Panc1 (cell line): ENCODE measurements at regions not wholly inside any gene's neighbourhood (a gene's known extent, or its start where the extent isn't known, plus 50 kb on each side); places are given as distances from the start of the nearest gene placed in this dataset.

Source experiments
- ATAC-seq: fragments of 200-7000 bp; cut with Tn5 transposase; 2 replicates; pipeline ENCODE4 v1.9.1; 2020; ENCODE audit warnings: mild to moderate bottlenecking, moderate library complexity
- BruUV-seq: library from RNA; stranded (reverse); fragments of 400-500 nt; replicated peaks from 2 replicates; lab custom pipeline; 2021; lab: Mats Ljungman, UMichigan
- CTCF ChIA-PET: fragments of 300-600 bp; sonication (Branson Sonifier 250); formaldehyde crosslinking; loops from one replicate; lab custom pipeline; 2022; ENCODE audit warnings: antibody characterized with exemption; lab: Charles Lee
- POLR2A ChIA-PET: fragments of 300-600 bp; sonication (Branson Sonifier 250); formaldehyde crosslinking; loops from one replicate; lab custom pipeline; 2022; ENCODE audit warnings: antibody characterized with exemption; lab: Charles Lee
- DNase-seq: peaks from one replicate; pipeline ENCODE4 v3.0.0-alpha.2; 2010; ENCODE audit warnings: low read depth, low spot score
- H3K27ac ChIP-seq: 2 replicates; pipeline ENCODE4 v1.5.1; 2011; ENCODE audit warnings: mild to moderate bottlenecking, low read length, inconsistent platforms
- H3K27me3 ChIP-seq: fragments of 200-500 bp; sonication (Bioruptor generic); 2 replicates; pipeline ENCODE4 v1.6.0; 2014; ENCODE audit warnings: low read length, inconsistent platforms; ENCODE audit not compliant: control insufficient read depth, insufficient read depth
- H3K36me3 ChIP-seq: fragments of 200-500 bp; sonication (Bioruptor generic); 2 replicates; pipeline ENCODE4 v1.5.1; 2014; ENCODE audit warnings: inconsistent platforms, mild to moderate bottlenecking, low read length, moderate library complexity; ENCODE audit not compliant: control insufficient read depth, insufficient read depth
- H3K4me1 ChIP-seq: 2 replicates; pipeline ENCODE4 v1.5.1; 2011; ENCODE audit warnings: inconsistent platforms, mild to moderate bottlenecking, low read length, moderate library complexity; ENCODE audit not compliant: control insufficient read depth, insufficient read depth
- H3K4me3 ChIP-seq, 2 experiments: 2 replicates each; pipeline ENCODE4 v1.5.1; 2011 to 2012; ENCODE audit warnings: low read depth in 2 of 2, low read length in 2 of 2, mild to moderate bottlenecking in 2 of 2, inconsistent platforms in 1 of 2, moderate library complexity in 1 of 2
- H3K9me3 ChIP-seq: fragments of 200-500 bp; sonication (Bioruptor generic); 2 replicates; pipeline ENCODE4 v1.5.1; 2014; ENCODE audit warnings: low read depth, mild to moderate bottlenecking, inconsistent platforms, low read length, moderate library complexity; ENCODE audit not compliant: control insufficient read depth, insufficient read depth
- POLR2AphosphoS5 ChIP-seq: IDR thresholded peaks from 2 replicates; pipeline ENCODE4 v1.6.1; 2012; ENCODE audit warnings: mild to moderate bottlenecking, low read depth, low read length, moderate library complexity
- SIN3A ChIP-seq: IDR thresholded peaks from 2 replicates; pipeline ENCODE4 v1.6.1; 2012; ENCODE audit warnings: low read depth, mild to moderate bottlenecking, low read length, moderate library complexity, borderline replicate concordance; ENCODE audit not compliant: insufficient read depth
- TCF7L2 ChIP-seq: IDR thresholded peaks from 2 replicates; pipeline ENCODE4 v1.6.1; 2011; ENCODE audit warnings: mild to moderate bottlenecking, low read depth, low read length, inconsistent platforms
- in situ Hi-C: cut with HindIII; loops from 2 replicates; pipeline ENCODE4 v1.10.0; 2016; ENCODE audit warnings: low sequenced_read_pairs, low pct_unique_long_range_greater_than_20kb
- intact Hi-C: fragments of 100-400 bp; cut with micrococcal nuclease; formaldehyde crosslinking; loops from one replicate; pipeline ENCODE4 v1.10.0; 2022; ENCODE audit not compliant: unreplicated experiment
- TF ChIP-seq, protein P1 (sequence below), 2 experiments: IDR thresholded peaks; 2 replicates each; pipeline ENCODE4 v1.6.1; 2011 to 2012; ENCODE audit warnings: low read depth in 2 of 2, control low read depth in 1 of 2, low read length in 1 of 2, mild to moderate bottlenecking in 1 of 2, moderate library complexity in 1 of 2; ENCODE audit not compliant: insufficient read depth in 1 of 2
- TF ChIP-seq, protein P2 (sequence below): fragments of 450-650 bp; IDR thresholded peaks from 2 replicates; pipeline ENCODE4 v1.5.1; 2017; ENCODE audit warnings: mild to moderate bottlenecking

DNA sequence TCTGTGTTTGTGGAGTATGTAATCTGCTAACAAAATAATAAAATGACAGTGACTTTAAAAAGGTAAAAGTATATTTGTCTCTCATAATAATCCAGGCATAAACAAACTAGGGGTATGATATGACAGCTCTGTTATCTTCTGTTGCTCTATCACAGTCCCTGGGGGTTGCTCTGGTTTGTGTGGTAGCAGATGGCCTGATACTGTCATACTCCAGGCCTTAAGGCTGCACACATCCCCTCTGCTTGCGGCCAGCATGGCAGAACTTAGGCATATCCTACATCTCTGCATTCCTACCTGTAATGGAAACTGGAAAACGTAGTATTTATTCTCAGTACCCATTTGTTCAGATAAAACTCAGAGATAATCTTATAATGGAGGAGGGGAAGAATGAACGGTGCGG lies 117.9 kb upstream of the HAND2 start:
- ChIA-PET CTCF (no interaction called here), POLR2A (no interaction called here)
- TF ChIP-seq, protein P1, sequence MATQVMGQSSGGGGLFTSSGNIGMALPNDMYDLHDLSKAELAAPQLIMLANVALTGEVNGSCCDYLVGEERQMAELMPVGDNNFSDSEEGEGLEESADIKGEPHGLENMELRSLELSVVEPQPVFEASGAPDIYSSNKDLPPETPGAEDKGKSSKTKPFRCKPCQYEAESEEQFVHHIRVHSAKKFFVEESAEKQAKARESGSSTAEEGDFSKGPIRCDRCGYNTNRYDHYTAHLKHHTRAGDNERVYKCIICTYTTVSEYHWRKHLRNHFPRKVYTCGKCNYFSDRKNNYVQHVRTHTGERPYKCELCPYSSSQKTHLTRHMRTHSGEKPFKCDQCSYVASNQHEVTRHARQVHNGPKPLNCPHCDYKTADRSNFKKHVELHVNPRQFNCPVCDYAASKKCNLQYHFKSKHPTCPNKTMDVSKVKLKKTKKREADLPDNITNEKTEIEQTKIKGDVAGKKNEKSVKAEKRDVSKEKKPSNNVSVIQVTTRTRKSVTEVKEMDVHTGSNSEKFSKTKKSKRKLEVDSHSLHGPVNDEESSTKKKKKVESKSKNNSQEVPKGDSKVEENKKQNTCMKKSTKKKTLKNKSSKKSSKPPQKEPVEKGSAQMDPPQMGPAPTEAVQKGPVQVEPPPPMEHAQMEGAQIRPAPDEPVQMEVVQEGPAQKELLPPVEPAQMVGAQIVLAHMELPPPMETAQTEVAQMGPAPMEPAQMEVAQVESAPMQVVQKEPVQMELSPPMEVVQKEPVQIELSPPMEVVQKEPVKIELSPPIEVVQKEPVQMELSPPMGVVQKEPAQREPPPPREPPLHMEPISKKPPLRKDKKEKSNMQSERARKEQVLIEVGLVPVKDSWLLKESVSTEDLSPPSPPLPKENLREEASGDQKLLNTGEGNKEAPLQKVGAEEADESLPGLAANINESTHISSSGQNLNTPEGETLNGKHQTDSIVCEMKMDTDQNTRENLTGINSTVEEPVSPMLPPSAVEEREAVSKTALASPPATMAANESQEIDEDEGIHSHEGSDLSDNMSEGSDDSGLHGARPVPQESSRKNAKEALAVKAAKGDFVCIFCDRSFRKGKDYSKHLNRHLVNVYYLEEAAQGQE (IDR thresholded peaks at IDR 0.05; ENCODE audit: insufficient read depth in 1 of 2, low read depth in 2 of 2, low read length in 1 of 2): no peak
- TF ChIP-seq TCF7L2 (no peak), POLR2AphosphoS5 (no peak), SIN3A (no peak)
- TF ChIP-seq, protein P2, sequence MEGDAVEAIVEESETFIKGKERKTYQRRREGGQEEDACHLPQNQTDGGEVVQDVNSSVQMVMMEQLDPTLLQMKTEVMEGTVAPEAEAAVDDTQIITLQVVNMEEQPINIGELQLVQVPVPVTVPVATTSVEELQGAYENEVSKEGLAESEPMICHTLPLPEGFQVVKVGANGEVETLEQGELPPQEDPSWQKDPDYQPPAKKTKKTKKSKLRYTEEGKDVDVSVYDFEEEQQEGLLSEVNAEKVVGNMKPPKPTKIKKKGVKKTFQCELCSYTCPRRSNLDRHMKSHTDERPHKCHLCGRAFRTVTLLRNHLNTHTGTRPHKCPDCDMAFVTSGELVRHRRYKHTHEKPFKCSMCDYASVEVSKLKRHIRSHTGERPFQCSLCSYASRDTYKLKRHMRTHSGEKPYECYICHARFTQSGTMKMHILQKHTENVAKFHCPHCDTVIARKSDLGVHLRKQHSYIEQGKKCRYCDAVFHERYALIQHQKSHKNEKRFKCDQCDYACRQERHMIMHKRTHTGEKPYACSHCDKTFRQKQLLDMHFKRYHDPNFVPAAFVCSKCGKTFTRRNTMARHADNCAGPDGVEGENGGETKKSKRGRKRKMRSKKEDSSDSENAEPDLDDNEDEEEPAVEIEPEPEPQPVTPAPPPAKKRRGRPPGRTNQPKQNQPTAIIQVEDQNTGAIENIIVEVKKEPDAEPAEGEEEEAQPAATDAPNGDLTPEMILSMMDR: no peak
- BruUV-seq: no TSS peak
- Histone ChIP-seq H3K4me3 (no peak overlapping the region), H3K36me3 (no peaks in the 10 kb centered on the region), H3K4me1 (no peaks in the 10 kb centered on the region), H3K9me3 (no peaks in the 10 kb centered on the region), H3K27ac (no peak overlapping the region), H3K27me3 (no peaks in the 10 kb centered on the region)
- in situ Hi-C loops (no loop called here), intact Hi-C loops (no loop called here)
- ATAC-seq (no peak), DNase-seq (no peak)

DNA sequence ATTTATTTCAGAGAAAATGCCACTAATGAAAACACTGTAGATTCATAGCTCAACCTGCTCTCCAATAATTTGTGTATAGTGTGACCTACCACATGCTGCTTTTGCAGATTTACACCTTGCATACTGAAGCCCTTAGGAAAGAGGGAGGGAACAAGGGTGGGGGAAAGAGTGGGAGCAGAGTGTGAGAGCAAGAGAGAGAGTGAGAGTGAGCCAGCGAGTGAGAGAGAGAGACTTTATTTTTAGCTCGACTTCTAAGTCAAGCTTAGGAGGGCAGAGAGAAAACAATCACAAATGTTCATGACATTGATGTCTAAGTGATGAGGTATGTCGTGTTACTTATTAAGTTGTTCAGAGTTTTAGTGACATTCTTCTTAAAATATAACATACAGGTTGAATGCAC lies 112.5 kb upstream of the HAND2 start:
- ChIA-PET CTCF (no interaction called here), POLR2A (no interaction called here)
- ATAC-seq: no peak
- Histone ChIP-seq H3K27me3 (no peaks in the 10 kb centered on the region), H3K9me3 (no peaks in the 10 kb centered on the region), H3K4me1 (no peaks in the 10 kb centered on the region), H3K4me3 (no peak overlapping the region), H3K27ac (no peak overlapping the region), H3K36me3 (no peaks in the 10 kb centered on the region)
- in situ Hi-C loops (no loop called here), intact Hi-C loops (no loop called here)
- no TSS peak for BruUV-seq
- no peak for TF ChIP-seq TCF7L2
- DNase-seq: no peak

DNA sequence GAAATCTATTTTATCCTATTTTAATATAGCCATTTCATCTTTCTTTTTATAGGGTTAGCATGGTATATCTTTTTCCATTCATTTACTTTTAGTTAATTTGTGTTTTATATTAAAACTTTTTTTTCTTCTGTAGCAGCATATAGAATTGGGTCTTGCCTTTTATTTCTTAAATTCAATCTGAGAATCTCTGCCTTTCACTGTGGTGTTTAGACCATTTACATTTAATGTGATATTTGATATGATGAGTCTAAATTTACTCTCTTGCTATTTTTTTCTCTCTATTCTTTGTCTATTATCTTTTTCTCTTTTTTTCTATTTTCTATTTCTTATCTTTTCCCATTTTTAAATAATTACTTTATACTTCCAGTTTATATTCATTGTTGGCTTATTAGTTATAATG lies 105.4 kb upstream of the HAND2 start:
- no peak for TF ChIP-seq SIN3A
- TF ChIP-seq, protein P1 (IDR thresholded peaks at IDR 0.05; ENCODE audit: insufficient read depth in 1 of 2, low read depth in 2 of 2, low read length in 1 of 2): no peak
- TF ChIP-seq, protein P2: no peak
- no peak for TF ChIP-seq POLR2AphosphoS5
- TF ChIP-seq TCF7L2: no peak
- no TSS peak for BruUV-seq
- Histone ChIP-seq H3K27me3 (no peaks in the 10 kb centered on the region), H3K9me3 (no peaks in the 10 kb centered on the region), H3K27ac (no peak overlapping the region), H3K4me3 (no peak overlapping the region), H3K36me3 (no peaks in the 10 kb centered on the region), H3K4me1 (no peaks in the 10 kb centered on the region)
- DNase-seq (no peak), ATAC-seq (no peak)
- POLR2A ChIA-PET: no interaction called here
- in situ Hi-C loops: no loop called here
- CTCF ChIA-PET: no interaction called here
- intact Hi-C loops: no loop called here
